Karpas-422 (cell line): ENCODE measurements at regions not wholly inside any gene's neighbourhood (a gene's known extent, or its start where the extent isn't known, plus 50 kb on each side); places are given as distances from the start of the nearest gene placed in this dataset.

Source experiments
- DNase-seq: peaks from one replicate; pipeline ENCODE4 v3.0.0-alpha.2; 2015
- H2AFZ ChIP-seq: fragments of 200-600 bp; sonication (generic); 2 replicates; pipeline ENCODE4 v1.6.1; 2014; ENCODE audit warnings: antibody characterized with exemption, low read length, mixed read lengths
- H3K27ac ChIP-seq: fragments of 200-600 bp; sonication (generic); 2 replicates; pipeline ENCODE4 v1.5.1; 2014; ENCODE audit warnings: mild to moderate bottlenecking, low read length, moderate library complexity
- H3K27me3 ChIP-seq: fragments of 200-600 bp; sonication (generic); 2 replicates; pipeline ENCODE4 v1.6.1; 2014; ENCODE audit warnings: low read length, mixed read lengths
- H3K36me3 ChIP-seq: fragments of 200-600 bp; sonication (generic); 2 replicates; pipeline ENCODE4 v1.6.1; 2014; ENCODE audit warnings: low read length, mixed read lengths; ENCODE audit not compliant: insufficient read depth
- H3K4me1 ChIP-seq: fragments of 200-600 bp; sonication (generic); 2 replicates; pipeline ENCODE4 v1.6.1; 2014; ENCODE audit warnings: mild to moderate bottlenecking, low read length, mixed read lengths
- H3K4me2 ChIP-seq: fragments of 200-600 bp; sonication (generic); 2 replicates; pipeline ENCODE4 v1.6.1; 2014; ENCODE audit warnings: low read length, low read depth, mild to moderate bottlenecking; ENCODE audit not compliant: poor library complexity, severe bottlenecking
- H3K4me3 ChIP-seq: fragments of 200-600 bp; sonication (generic); 2 replicates; pipeline ENCODE4 v1.5.1; 2014; ENCODE audit warnings: mild to moderate bottlenecking, antibody characterized with exemption, low read length, mixed read lengths
- H3K79me2 ChIP-seq: fragments of 200-600 bp; sonication (generic); 2 replicates; pipeline ENCODE4 v1.6.1; 2014; ENCODE audit warnings: mild to moderate bottlenecking, low read length, mixed read lengths
- H3K9ac ChIP-seq: fragments of 200-600 bp; sonication (generic); 2 replicates; pipeline ENCODE4 v1.6.0; 2014; ENCODE audit warnings: low read length
- H3K9me2 ChIP-seq: fragments of 200-600 bp; sonication (generic), shearing (Covaris generic); replicated peaks from 2 replicates; pipeline ENCODE4 v1.6.0; 2014; ENCODE audit warnings: mild to moderate bottlenecking, low read length, moderate library complexity; ENCODE audit not compliant: insufficient read depth
- H3K9me3 ChIP-seq: fragments of 300-700, 200-600 bp; sonication (generic); 2 replicates; pipeline ENCODE4 v1.6.1; 2014; ENCODE audit warnings: low read length, mixed read lengths
- H4K20me1 ChIP-seq: fragments of 200-600 bp; sonication (generic); 2 replicates; pipeline ENCODE4 v1.6.1; 2014; ENCODE audit warnings: mild to moderate bottlenecking, antibody characterized with exemption, low read length, low read depth; ENCODE audit not compliant: insufficient read depth

- H2AFZ ChIP-seq, result no peak overlapping the region
- no peaks in the 10 kb centered on the region for H3K36me3 ChIP-seq
- H3K9me2 ChIP-seq, result no peaks in the 10 kb centered on the region
- H3K4me3 ChIP-seq, result no peak overlapping the region
- H3K4me2 ChIP-seq, result no peak overlapping the region
- no peaks in the 10 kb centered on the region for H4K20me1 ChIP-seq
- no peak overlapping the region for H3K27ac ChIP-seq
- no peaks in the 10 kb centered on the region for H3K9me3 ChIP-seq
- no peak overlapping the region for H3K9ac ChIP-seq
- DNase-seq, result no peak
- H3K4me1 ChIP-seq, result no peaks in the 10 kb centered on the region
- H3K79me2 ChIP-seq, result no peaks in the 10 kb centered on the region
- H3K27me3 ChIP-seq, result no peaks in the 10 kb centered on the region
Observed at GRCh38 chr13:34869696-34870095, 72.4 kb upstream of the NBEA start.

- H3K79me2 ChIP-seq, result no peaks in the 10 kb centered on the region
- no peak for DNase-seq
- H3K36me3 ChIP-seq, result no peaks in the 10 kb centered on the region
- H3K27ac ChIP-seq, result no peak overlapping the region
- no peaks in the 10 kb centered on the region for H3K4me1 ChIP-seq
- H2AFZ ChIP-seq, result no peak overlapping the region
- H3K4me2 ChIP-seq, result no peak overlapping the region
- no peaks in the 10 kb centered on the region for H3K9me2 ChIP-seq
- no peaks in the 10 kb centered on the region for H3K27me3 ChIP-seq
- H3K9me3 ChIP-seq, result no peaks in the 10 kb centered on the region
- H3K9ac ChIP-seq, result no peak overlapping the region
- H3K4me3 ChIP-seq, result no peak overlapping the region
- H4K20me1 ChIP-seq, result no peaks in the 10 kb centered on the region
Observed at GRCh38 chr13:34878329-34878728, 63.7 kb upstream of the NBEA start.

GRCh38 chr13:34879851-34880250, 62.2 kb upstream of the NBEA start:
- Histone ChIP-seq H3K27me3 (no peaks in the 10 kb centered on the region), H3K9ac (no peak overlapping the region), H3K9me2 (no peaks in the 10 kb centered on the region), H3K4me1 (no peaks in the 10 kb centered on the region), H3K4me2 (no peak overlapping the region), H3K9me3 (no peaks in the 10 kb centered on the region), H4K20me1 (no peaks in the 10 kb centered on the region), H3K36me3 (no peaks in the 10 kb centered on the region), H3K79me2 (no peaks in the 10 kb centered on the region), H3K27ac (no peak overlapping the region), H3K4me3 (no peak overlapping the region), H2AFZ (no peak overlapping the region)
- no peak for DNase-seq

- Histone ChIP-seq H3K27ac (no peak overlapping the region), H2AFZ (no peak overlapping the region), H3K9me2 (no peaks in the 10 kb centered on the region), H3K36me3 (no peaks in the 10 kb centered on the region), H3K4me3 (no peak overlapping the region), H3K79me2 (no peaks in the 10 kb centered on the region), H3K9me3 (no peaks in the 10 kb centered on the region), H4K20me1 (no peaks in the 10 kb centered on the region), H3K4me2 (no peak overlapping the region), H3K4me1 (no peaks in the 10 kb centered on the region), H3K27me3 (no peaks in the 10 kb centered on the region), H3K9ac (no peak overlapping the region)
- no peak for DNase-seq
Observed at GRCh38 chr13:34881494-34881893, 60.6 kb upstream of the NBEA start.

GRCh38 chr13:34883396-34883795, 58.7 kb upstream of the NBEA start:
- Histone ChIP-seq H3K4me1 (no peaks in the 10 kb centered on the region), H3K9me2 (no peaks in the 10 kb centered on the region), H3K79me2 (no peaks in the 10 kb centered on the region), H3K27ac (no peak overlapping the region), H4K20me1 (no peaks in the 10 kb centered on the region), H3K9me3 (no peaks in the 10 kb centered on the region), H3K4me2 (no peak overlapping the region), H3K9ac (no peak overlapping the region), H3K36me3 (no peaks in the 10 kb centered on the region), H2AFZ (no peak overlapping the region), H3K4me3 (no peak overlapping the region), H3K27me3 (no peaks in the 10 kb centered on the region)
- no peak for DNase-seq

GRCh38 chr13:34884366-34884765, 57.7 kb upstream of the NBEA start:
- DNase-seq, result no peak
- no peak overlapping the region for H3K4me2 ChIP-seq

GRCh38 chr13:34886121-34886875, 55.8 kb upstream of the NBEA start:
- Histone ChIP-seq H3K4me1 (no peaks in the 10 kb centered on the region), H4K20me1 (no peaks in the 10 kb centered on the region), H3K36me3 (no peaks in the 10 kb centered on the region), H3K4me2 (no peak overlapping the region), H3K4me3 (no peak overlapping the region), H3K79me2 (no peaks in the 10 kb centered on the region), H2AFZ (no peak overlapping the region), H3K9me2 (no peaks in the 10 kb centered on the region), H3K9ac (no peak overlapping the region), H3K27me3 (no peaks in the 10 kb centered on the region), H3K27ac (no peak overlapping the region), H3K9me3 (no peaks in the 10 kb centered on the region)
- DNase-seq, result no peak

More at GRCh38 chr13:34884366-34884765, 57.7 kb upstream of the NBEA start:
- no peaks in the 10 kb centered on the region for H3K4me1 ChIP-seq
- no peaks in the 10 kb centered on the region for H3K9me3 ChIP-seq
- H3K79me2 ChIP-seq, result no peaks in the 10 kb centered on the region
- H3K4me3 ChIP-seq, result no peak overlapping the region
- no peak overlapping the region for H3K27ac ChIP-seq
- H3K9me2 ChIP-seq, result no peaks in the 10 kb centered on the region
- no peaks in the 10 kb centered on the region for H3K27me3 ChIP-seq
- H3K36me3 ChIP-seq, result no peaks in the 10 kb centered on the region
- H3K9ac ChIP-seq, result no peak overlapping the region
- H2AFZ ChIP-seq, result no peak overlapping the region
- no peaks in the 10 kb centered on the region for H4K20me1 ChIP-seq

- H3K4me3 ChIP-seq, result no peak overlapping the region
- no peaks in the 10 kb centered on the region for H4K20me1 ChIP-seq
- H3K79me2 ChIP-seq, result no peaks in the 10 kb centered on the region
- no peak for DNase-seq
- H3K27ac ChIP-seq, result no peak overlapping the region
- no peaks in the 10 kb centered on the region for H3K9me3 ChIP-seq
- H3K27me3 ChIP-seq, result no peaks in the 10 kb centered on the region
- no peaks in the 10 kb centered on the region for H3K9me2 ChIP-seq
- H3K4me1 ChIP-seq, result no peaks in the 10 kb centered on the region
- no peaks in the 10 kb centered on the region for H3K36me3 ChIP-seq
- no peak overlapping the region for H2AFZ ChIP-seq
- no peak overlapping the region for H3K4me2 ChIP-seq
- H3K9ac ChIP-seq, result no peak overlapping the region
Observed at GRCh38 chr13:34886987-34887386, 55.1 kb upstream of the NBEA start.
